AG09319 (cell line): ENCODE measurements at regions not wholly inside any gene's neighbourhood (a gene's known extent, or its start where the extent isn't known, plus 50 kb on each side); places are given as distances from the start of the nearest gene placed in this dataset.

Source experiments
- DNase-seq: peaks from one replicate; pipeline ENCODE4 v3.0.0-alpha.2; 2010; ENCODE audit warnings: low read depth; ENCODE audit errors: extremely low read depth
- CTCF ChIP-seq: IDR thresholded peaks from 2 replicates; pipeline ENCODE4 v1.5.1; 2011; ENCODE audit warnings: low read depth, mild to moderate bottlenecking, inconsistent platforms, low read length, moderate library complexity

- no peak for TF ChIP-seq CTCF
- DNase-seq, result no peak
Observed at GRCh38 chr10:121057269-121057668, 206.1 kb downstream of the WDR11 start.

GRCh38 chr10:121058082-121058481 is 206.9 kb downstream of the WDR11 start:
- no peak for DNase-seq
- no peak for TF ChIP-seq CTCF

GRCh38 chr10:121059351-121059750 is 208.2 kb downstream of the WDR11 start:
- DNase-seq, result no peak
- TF ChIP-seq CTCF, result no peak

GRCh38 chr10:121062115-121062514 is 211.0 kb downstream of the WDR11 start:
- TF ChIP-seq CTCF, result no peak
- DNase-seq, result no peak

- no peak for TF ChIP-seq CTCF
- no peak for DNase-seq
Observed at GRCh38 chr10:121063744-121064143, 212.6 kb downstream of the WDR11 start.

- no peak for TF ChIP-seq CTCF
- no peak for DNase-seq
Observed at GRCh38 chr10:121064491-121064890, 213.3 kb downstream of the WDR11 start.

- TF ChIP-seq CTCF, result no peak
- DNase-seq, result no peak
Observed at GRCh38 chr10:121065330-121065729, 214.2 kb downstream of the WDR11 start.
